NCI-H526 treated with DMSO at 0.1 percent for 48 hours (cell line): ENCODE measurements at regions not wholly inside any gene's neighbourhood (a gene's known extent, or its start where the extent isn't known, plus 50 kb on each side); places are given as distances from the start of the nearest gene placed in this dataset.

Experiments used
- DNase-seq: peaks from one replicate; lab custom pipeline; 2025; lab: John Stamatoyannopoulos, UW

DNA sequence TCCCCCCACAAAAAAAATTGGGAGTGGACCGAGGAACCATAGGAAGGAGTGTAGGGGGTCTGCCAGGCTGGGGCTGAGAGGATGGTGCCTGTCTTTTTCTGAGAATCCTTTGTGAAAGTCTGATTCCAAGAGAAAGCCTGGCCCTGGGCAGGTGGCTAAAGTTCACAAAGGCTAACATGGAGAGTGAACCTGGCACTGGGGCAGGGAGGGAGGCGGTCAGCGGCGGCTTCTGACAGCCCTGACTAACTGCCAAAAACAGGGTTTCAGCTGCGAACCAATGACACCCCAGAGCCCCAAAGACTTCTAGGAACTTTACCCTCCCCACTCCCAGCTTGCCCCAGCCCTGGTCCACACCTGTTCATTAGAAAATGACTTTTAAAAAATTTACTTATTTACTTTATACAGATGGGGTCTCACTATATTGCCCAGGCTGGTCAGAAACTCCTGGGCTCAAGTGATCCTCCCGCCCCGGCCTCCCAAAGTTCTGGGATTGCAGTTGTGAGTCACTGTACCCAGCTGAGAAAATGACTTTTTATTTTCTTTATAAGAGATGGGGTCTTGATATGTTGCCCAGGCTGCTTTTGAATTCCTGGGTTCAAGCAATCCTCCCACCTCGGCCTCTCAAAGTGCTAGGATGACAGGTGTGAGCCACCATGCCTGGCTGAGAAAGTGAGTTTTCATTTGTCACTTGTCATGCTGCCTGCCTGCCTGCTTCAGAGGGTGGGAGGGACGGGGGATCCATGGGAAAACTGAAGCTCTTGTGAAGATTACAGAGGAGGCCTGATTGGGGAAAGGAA, 61.0 kb upstream of the DUSP5 start:
- DNase-seq, result no peak

DNA sequence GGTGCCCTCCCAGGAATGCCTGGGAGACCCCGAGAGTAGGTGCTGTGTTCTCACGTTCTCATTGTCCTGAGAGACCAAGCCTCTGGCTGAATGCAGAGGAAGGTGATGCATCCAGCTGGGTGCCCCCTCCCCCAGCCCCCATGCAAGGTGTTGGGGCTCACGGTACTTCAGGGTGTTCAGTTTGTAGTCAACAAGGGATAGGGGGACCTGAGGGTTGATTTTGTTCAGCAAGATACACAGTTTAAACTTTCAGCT, 60.4 kb upstream of the DUSP5 start:
- no peak for DNase-seq

DNA sequence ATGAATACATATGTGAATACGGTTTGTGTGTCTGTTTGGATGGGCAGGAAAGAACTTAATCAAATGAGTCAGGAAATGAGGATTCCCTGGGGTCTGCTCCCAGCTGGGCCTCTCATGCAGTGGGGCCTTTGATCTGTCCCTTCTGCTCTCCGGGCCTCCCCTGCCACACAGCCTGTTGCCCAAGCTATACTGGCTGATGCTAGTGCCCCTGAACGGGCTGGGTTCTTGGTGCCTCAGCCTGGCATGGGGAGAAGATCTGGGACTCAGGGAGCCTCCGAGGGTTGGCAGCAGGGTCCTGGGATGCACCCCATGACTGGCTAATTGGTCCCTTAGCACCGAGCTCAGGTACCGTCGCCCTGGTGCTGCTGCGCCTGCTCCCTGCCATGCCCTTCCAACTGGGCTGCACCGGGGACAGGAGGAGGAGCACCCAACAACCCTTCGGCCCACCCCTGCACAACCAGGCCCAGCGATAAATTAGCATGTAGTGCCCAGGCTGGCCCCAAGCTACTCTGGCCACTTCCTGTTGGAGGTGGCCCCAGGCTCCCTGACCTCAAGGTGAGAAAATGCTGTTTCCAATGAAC, 59.9 kb upstream of the DUSP5 start:
- DNase-seq, result no peak

DNA sequence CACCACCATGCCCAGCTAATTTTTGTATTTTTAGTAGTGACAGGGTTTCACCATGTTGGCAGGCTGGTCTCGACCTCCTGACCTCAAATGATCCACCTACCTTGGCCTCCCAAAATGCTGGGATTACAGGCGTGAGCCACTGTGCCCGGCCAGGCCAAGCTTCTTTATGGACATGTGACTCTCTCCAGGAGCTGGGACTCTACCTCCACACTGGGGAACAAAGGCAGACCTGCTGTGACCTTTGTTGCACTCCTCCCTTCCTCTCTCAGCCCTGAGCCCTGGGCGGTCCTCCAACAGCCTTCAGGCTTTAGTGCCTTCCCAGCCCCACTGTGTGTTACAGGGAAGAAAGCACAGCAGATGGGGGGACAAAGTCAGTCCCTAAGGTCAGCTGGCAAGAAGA, 55.0 kb upstream of the DUSP5 start:
- no peak for DNase-seq

DNA sequence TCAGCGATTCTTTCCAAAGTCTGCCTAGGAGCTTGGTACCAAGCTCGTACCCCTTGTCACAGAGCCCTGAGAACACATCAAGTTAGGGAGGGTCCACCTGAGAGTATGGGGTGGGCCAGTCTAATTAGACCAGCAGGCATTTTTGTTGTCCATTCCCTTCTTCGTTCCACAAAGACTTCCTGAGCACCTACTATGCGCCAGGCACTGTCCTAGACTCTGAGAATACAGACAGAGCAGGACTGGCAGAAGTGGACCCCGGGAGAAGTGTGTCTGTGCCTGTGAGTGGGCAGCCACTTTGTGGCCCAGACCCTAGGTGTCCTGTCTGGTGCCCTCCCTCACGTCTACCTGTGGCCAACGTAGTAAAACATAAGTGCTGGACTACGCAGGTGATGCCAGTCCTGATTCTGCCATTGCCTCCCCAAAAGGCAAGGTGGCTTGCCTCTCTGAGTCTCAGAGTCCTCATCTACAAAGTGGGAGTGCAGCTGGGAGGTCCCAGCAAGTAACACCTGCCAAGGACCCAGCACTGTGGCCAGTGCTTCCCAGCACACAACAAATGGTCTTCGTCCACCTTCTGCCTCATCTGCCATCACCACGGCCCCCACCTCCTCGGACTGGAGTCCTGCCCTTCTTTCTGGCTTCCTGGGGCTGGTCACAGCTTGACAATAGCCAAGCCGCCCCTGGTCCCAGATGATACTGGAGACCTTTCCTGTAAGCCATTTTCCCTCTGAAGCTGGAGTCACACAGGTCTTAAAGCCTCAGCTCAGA, 54.3 kb upstream of the DUSP5 start:
- no peak for DNase-seq

DNA sequence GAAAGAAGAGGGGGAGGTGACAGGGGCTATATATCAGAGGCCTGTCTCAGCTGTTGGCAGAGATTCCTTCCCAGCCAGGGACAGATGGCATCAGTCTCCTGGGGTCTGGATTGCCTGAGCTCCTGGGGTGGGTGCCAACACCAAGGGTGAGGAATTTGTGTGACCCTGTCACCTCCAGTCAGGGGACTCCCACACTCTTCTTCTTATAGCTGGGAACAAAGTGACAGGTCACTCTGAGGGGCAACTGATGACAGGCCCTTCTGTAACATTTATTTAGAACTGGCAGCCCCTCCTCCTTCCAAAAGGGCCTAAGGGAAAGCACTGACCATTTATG, 53.7 kb upstream of the DUSP5 start:
- DNase-seq, result no peak

DNA sequence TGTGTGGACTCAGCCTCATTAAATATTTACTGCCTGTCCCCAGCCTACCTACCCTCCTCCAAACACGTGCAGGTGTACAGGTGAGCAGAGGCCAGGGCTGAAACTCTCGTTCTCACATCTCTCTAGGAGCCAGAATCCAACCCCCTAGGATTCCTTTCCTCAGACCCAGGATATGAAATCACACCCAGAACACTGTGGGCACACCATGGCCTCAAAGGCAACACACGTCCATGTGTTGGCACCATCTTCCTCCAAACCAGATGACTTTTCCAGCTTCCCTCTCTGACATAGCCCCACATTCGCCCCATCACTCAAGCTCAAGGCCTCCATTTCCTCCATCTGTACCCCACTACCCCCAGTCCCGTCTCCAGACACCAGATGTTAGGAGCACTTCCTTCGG, 51.8 kb upstream of the DUSP5 start:
- DNase-seq, result no peak

DNA sequence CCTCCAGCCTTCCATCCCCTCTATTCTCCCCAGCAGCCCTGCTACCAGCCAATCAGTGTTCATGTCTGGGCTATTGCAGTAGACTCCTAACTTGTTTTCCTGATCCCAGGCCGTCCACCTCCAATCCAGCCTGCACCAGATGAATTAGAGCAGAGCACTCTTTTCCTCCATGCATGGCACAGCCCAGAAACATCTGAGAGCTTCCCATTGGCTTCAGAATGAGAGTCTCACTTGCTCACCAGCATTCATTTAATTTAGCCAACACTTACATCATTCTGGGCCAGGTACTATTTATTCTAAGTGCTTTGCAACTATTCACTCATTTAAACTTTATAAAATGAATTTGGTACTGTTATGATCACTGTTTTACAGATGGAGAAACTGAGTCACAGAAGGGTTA, 51.4 kb upstream of the DUSP5 start:
- DNase-seq, result no peak

DNA sequence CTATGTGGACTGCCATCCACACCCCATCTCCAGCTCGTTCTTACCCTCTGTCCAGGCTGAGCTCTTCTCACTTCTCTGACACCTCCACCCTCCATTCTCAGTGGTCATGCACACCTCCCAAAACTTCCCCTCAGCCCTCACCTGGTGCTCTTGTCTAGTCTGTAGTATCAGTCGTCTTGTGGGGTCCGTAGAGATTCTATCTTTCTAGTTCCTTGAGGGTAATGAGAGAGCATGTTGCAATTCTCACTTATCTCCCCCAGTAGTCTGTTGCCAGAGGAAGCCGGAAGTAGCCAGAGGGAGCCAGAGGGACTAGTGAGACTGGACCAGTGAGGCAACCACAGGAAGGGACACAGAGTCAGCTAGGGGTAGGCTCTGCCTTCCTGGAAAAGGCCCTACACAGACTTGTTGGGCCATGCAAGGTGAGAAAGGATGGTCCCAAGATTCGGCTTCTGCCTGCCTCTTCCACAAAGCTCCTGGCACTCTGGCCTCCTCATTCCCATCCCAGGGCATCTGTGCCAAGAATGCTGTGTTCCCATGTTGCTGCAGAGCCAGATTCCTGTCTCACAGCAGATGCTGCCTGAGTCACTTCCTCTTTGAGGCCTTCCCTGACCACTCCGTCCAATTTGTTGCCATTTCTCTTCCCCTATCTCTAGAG, 50.6 kb upstream of the DUSP5 start:
- no peak for DNase-seq

DNA sequence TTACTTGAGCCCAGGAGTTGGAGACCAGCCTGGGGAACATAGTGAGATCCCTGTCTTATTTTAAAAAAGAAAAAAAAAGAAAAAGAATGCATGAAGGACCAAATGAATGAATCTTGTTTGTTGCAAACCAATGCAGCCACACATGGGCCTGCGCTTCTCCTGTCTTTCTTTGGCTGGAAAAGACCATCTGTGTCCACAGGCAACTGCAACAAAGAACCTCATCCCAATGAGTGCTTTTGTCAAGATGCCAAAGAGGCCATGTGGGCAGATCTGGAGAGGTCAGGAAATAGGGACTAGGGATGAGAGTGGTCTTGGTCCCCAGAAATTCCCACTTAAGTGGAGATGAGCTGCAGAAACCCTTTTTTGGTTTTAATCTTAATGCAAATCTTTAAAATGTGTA, 49.8 kb upstream of the DUSP5 start:
- no peak for DNase-seq
